ENCODE measurements at regions not wholly inside any gene's neighbourhood (a gene's known extent, or its start where the extent isn't known, plus 50 kb on each side); places are given as distances from the start of the nearest gene placed in this dataset.
"Not testable (repeated sequence)": the region's sequence is repeated elsewhere in the genome, so short reads cannot be mapped to it uniquely, and the experiment has no call there.

- DNase-seq (ENCODE audit: low spot score) = no peak
Observed at GRCh38 chrX:94834226-94834625, 1160.2 kb downstream of the FAM133A start.

GRCh38 chrX:94850811-94851210 lies 1176.8 kb downstream of the FAM133A start:
- no peak for DNase-seq (ENCODE audit: low spot score)

- DNase-seq (ENCODE audit: low spot score) = no peak
Observed at GRCh38 chrX:94854251-94854650, 1180.2 kb downstream of the FAM133A start.

- DNase-seq (ENCODE audit: low spot score) = not testable (repeated sequence)
Observed at GRCh38 chrX:94862470-94862869, 1188.5 kb downstream of the FAM133A start.

- no peak for DNase-seq (ENCODE audit: low spot score)
Observed at GRCh38 chrX:94871640-94872039, 1197.6 kb downstream of the FAM133A start.

GRCh38 chrX:94901849-94902248 lies 1227.8 kb downstream of the FAM133A start:
- no peak for DNase-seq (ENCODE audit: low spot score)

GRCh38 chrX:94908171-94908570 lies 1234.2 kb downstream of the FAM133A start:
- no peak for DNase-seq (ENCODE audit: low spot score)

GRCh38 chrX:94908648-94909047 lies 1234.6 kb downstream of the FAM133A start:
- DNase-seq (ENCODE audit: low spot score) = no peak

- peak; percentile 3 for DNase-seq (ENCODE audit: low spot score)
Observed at GRCh38 chrX:94914235-94914634, 1240.2 kb downstream of the FAM133A start.

- peak; percentile 22 for DNase-seq (ENCODE audit: low spot score)
Observed at GRCh38 chrX:94932278-94932965, 1258.4 kb downstream of the FAM133A start.

- no peak for DNase-seq (ENCODE audit: low spot score)
Observed at GRCh38 chrX:94936722-94937121, 1262.7 kb downstream of the FAM133A start.

GRCh38 chrX:94937491-94937890 lies 1263.5 kb downstream of the FAM133A start:
- no peak for DNase-seq (ENCODE audit: low spot score)

GRCh38 chrX:94942603-94943002 lies 1268.6 kb downstream of the FAM133A start:
- no peak for DNase-seq (ENCODE audit: low spot score)

- DNase-seq (ENCODE audit: low spot score) = not testable (repeated sequence)
Observed at GRCh38 chrX:94946137-94946536, 1272.1 kb downstream of the FAM133A start.

- DNase-seq (ENCODE audit: low spot score) = no peak
Observed at GRCh38 chrX:94961730-94962129, 1287.7 kb downstream of the FAM133A start.

- no peak for DNase-seq (ENCODE audit: low spot score)
Observed at GRCh38 chrX:94977562-94977961, 1303.6 kb downstream of the FAM133A start.

GRCh38 chrX:94977986-94978385 lies 1304.0 kb downstream of the FAM133A start:
- no peak for DNase-seq (ENCODE audit: low spot score)

Data from kidney tubule cell (primary cell).